Epidermal melanocyte (primary cell): ENCODE measurements at regions not wholly inside any gene's neighbourhood (a gene's known extent, or its start where the extent isn't known, plus 50 kb on each side); places are given as distances from the start of the nearest gene placed in this dataset.

Source experiments
- DNase-seq: peaks from one replicate; pipeline ENCODE4 v3.0.0; 2011; ENCODE audit warnings: low spot score; ENCODE audit not compliant: insufficient read length

DNA sequence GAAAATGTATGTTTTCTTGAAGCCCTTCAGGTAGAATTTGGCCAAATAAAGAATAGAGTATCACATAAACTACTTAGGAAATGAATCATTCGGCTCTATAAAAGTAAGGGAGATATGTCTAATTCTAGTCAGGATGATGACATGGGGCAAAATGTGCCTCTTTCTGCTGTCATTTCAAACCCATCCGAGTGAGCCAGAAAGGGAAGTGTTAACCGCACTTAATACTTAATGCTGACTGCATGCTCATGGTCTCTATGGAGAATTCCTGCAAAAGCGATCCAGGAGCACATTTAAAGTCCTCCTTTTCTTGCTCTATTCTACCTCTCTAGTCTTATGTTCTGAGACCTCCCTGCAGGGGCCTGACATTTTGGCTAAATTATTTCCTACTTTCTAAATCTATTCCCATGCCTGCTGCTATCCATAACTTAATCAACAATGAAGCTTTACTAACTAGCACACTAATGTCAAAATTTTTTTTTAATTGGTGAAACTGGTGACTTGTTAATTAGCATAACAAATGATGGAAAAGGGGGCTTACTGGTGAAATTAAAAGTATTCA is 127.4 kb downstream of the CDC42EP3 start:
- no peak for DNase-seq

DNA sequence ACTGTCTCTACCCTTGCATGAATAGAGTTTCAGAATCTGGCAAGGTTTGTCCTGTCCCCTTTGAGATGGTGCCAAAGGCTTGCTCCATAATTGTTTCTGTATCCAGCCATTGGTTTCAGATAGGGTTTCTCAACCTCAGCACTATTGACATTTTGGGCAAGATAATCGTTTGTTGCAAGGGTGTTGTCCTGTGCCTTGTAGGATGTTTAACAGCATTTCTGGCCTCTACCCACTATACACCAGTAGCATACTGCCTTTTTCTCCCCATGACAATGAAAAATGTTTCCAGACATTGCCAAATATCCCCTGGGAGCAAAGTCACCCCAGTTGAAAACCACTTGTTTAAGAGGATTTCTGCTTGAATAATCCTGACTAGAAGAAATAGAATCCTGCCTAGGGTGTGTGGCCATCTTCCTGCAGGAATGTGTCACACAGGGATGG is 126.8 kb downstream of the CDC42EP3 start:
- no peak for DNase-seq

DNA sequence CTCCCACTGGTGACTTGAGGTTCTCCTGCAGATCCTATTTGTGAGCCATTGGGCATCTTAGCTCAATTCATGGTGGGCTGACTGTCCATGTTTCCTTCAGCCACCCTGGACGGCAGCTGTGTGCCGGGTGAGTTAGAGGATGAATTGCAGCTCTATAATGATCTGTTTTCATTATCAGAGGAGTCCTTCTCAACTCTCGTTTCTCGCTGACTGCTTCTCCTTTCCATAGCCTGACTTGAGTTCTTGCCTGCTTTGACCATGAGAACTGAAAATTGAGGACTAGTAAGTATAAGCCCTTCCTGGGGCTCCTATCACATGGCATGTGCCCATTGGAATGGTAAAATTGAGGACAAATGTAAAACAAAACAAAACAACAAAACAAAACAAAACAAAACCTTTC is 121.8 kb downstream of the CDC42EP3 start:
- DNase-seq, result no peak

DNA sequence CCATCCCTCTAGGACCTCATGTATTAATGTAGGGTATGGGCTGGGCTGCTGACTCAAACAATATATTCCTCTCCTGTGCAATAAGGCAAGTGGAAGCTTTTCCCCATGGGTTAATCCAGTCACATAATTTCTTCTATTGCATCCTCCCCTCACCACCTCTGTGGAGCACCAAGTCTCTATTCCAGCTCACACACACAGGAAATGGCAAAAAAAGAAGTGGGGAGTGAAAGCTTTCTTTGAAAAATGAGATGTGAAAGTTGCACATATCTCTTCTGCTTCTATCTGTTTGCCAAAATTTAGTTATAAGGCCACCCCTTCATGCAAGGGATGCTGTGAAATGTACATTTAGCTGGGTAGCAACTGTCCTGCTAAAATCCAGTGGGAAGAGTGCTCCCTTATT is 121.3 kb downstream of the CDC42EP3 start:
- no peak for DNase-seq

DNA sequence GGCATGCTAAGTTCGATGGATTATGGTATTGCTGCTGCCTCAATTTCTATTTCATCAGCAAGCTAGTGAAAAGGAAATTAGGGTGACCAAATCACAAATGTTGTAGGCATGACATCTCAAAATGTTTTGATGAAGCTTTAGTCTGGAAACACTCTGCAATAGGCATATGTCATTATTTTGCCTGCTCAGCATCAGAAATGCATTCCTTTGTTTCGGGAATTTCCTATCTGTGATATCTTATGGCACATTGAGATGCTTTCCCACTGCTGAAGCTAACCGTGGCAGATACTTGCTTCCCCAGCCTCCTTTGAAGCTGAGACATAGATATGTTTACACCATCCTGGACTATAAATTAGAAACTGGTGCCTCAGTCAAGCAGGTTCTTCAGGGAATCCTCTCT is 119.7 kb downstream of the CDC42EP3 start:
- DNase-seq, result no peak

DNA sequence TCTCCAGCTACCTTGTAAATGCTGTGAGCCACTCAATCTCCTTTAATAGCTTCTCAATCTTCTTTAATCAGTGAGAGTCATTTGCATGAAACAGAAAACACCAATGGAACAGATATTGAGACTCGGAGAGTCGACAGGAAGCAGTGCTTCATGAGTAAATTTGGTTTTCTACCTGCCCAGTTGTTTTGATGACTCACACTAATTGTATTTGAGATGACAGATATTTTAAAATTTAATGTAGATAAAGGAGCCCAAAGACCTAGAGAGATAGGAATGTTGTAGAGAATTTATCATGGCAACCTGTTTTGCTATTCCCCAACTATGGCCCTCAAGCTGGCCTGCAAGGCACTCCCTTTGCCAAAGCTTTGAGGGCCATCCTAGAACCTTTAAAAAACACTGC is 119.1 kb downstream of the CDC42EP3 start:
- DNase-seq, result no peak

DNA sequence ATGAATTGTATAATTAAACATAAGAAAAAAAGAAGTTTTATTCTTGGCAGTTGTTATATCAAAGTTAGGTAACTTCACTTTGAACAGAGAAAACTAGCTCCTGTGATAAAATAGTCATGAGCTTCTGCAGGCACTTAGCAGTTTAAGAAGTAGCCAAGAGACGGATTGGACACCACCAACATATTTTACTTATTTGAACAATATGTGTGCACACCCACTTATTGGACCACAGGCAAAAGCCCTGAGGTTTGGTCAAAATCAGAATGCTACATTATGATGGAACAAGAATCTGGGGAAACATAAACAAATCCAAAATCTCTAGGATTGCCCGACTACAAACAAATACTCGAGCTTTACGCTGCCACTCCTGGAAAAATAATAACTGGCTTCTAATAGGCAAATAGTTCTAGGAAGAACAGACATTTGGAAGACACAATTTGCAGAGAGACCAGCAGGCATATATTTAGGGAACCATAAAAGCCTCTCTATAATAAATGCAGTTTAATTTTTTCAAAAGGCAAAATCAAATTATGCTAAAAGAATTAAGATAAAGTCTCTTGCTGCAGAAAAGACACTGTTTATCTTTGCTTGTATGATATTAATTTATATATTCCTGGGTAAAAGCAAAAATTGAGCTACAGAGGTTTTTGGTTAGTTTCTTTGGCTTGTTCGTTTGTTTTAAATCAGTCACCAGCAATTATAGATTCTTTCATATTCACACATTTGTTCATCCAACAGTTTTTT is 117.9 kb downstream of the CDC42EP3 start:
- no peak for DNase-seq

DNA sequence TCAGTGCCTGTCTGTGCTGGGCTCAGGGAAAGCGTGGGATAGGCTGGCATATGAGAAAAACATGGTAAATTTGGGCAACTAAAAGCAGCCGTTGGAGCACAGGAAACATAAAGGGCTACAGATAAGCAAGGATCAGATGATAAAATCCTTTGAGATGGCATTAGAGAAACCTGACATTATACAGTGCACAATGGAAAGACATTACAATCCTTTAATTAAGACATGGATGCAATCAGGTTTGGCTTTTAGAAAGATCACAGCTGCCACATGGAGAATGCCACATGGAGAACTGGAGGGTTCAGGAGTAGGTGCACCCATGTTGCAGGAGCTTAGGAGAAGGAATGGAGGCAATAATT is 117.3 kb downstream of the CDC42EP3 start:
- DNase-seq, result no peak

DNA sequence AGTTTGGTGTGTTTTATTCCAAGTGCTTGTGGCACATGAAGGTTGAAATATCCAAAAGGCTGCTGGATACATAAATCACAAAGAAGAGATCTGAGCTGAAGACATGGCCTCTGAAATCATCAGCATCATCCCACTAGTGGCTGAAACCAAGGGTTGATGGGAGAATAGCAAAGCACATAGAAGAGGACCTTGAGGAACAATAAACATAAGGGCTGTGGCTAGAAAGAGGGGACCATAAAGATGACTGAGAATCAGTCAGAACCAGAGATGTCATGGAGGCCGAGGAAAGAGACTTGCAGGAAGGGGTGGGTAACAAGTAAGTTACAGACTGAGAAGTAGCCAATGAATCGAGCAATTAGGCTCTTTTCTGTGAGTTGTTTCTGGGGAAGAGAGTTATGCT is 116.8 kb downstream of the CDC42EP3 start:
- DNase-seq, result no peak

DNA sequence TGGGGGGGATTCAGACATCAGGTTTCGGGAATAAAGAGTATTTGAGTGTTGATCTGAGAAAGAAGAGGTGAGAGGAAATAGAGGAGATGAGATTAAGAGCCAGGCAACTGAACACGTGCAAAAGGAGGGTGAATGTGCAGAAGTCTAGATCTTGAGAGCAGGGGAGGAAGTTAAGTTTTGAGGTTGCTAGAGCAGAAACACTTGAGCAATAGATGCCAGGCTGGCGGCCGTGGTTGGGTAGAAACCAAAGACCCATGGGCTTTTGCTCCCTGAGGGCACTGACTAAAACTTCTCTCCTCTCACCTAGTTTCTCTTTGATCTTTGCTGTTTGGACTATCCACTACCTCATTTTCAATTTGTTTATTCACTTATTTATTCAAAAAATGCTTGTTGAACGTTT is 116.0 kb downstream of the CDC42EP3 start:
- no peak for DNase-seq

DNA sequence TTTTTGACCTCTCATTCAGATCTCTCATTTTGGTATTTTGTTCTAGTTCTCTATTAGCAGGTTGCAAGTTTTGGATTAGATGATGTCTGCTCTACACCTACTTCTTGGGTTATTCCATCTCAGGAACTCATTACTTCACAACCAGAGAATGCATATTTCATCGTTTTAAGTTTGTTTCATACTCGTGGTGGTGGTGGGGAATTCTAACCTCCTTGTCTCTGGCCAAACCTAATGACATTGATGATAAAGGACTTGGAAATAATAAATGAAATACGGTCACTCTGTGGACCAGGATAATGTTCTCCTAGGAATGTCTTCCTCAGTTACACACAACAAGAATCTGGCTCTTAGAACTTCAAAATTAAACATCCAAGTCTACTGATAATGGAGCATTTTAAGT is 115.2 kb downstream of the CDC42EP3 start:
- DNase-seq, result no peak

DNA sequence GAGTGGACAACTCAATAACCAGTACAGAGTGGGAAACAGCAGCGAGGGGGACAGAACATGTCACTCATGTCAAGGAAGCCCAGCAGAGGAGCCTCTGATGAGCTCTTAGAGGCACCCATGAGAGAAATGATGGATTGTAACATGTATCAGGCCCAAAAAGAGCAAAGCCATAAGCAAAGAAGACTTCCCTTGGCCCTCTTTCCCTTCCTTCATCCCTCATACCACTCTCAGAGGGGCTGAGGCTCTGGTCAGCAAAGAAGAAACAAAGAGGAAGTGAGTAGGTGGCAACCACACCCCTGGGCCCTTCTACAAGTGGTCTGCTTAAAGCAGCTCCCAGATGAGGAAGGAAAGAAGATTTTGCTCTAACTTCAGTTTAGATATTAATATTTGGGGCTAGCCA is 112.8 kb downstream of the CDC42EP3 start:
- DNase-seq, result no peak

DNA sequence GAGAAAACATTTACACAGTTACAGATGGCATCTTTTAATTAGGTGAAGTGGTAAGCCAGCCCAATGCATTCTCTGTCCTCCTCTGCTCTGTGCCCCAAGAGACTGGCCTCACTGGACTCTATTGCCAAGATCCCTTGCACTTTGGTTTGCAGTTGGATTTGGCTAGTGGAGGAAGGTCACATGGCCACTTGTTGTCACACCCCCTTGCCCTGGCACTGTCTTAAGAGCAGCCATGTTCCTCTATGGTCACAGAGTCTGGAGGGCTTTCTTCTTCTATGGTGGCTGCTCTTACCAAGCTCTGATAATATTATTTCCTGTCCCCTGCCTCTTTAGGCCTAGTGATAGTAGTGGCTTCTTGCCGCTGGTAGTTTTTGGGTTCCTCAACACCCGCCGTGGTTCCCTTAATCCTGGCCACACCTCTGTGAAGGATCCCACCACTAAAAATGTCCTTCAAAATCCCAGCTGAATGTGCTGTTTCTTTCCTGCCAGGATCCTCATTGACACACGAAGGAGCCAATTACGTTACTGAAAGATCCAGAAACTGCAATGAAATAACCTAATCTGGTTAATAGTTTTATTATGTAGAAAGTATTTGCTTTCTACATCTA is 111.1 kb downstream of the CDC42EP3 start:
- DNase-seq, result no peak

DNA sequence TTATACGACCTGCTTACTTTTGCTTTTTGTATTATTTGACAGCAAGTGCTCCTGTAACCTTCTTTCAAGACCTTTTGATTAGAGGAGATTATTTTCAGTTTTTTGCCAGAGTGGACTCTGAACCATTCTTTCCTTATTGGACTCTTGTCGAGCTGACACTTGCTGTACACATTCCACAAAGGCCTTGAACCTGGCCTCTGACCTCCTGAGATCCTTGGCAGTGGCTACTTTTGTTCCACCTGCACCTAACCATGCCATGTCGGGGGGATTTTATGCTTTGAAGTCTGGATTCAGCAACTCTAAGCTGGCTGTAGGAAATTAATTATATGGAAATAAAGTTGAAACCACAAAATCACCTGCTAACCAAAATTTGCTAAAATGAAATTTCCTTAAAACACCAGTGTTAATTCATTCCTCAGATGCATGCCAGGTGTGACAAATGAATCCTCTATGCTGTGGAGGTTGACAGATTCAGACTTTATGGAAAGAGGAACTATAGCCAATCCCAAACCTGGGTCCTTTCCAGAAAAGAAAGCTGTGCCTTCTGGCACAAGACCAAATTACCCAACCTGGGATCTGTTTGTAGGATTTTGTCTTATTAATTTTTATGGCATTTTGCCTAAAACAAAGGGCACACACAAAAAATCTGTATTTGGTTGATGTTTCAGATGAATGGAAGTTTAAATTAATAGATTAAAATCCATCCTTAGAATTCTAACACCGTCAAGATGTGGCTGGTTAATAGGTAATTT is 110.4 kb downstream of the CDC42EP3 start:
- DNase-seq, result no peak

DNA sequence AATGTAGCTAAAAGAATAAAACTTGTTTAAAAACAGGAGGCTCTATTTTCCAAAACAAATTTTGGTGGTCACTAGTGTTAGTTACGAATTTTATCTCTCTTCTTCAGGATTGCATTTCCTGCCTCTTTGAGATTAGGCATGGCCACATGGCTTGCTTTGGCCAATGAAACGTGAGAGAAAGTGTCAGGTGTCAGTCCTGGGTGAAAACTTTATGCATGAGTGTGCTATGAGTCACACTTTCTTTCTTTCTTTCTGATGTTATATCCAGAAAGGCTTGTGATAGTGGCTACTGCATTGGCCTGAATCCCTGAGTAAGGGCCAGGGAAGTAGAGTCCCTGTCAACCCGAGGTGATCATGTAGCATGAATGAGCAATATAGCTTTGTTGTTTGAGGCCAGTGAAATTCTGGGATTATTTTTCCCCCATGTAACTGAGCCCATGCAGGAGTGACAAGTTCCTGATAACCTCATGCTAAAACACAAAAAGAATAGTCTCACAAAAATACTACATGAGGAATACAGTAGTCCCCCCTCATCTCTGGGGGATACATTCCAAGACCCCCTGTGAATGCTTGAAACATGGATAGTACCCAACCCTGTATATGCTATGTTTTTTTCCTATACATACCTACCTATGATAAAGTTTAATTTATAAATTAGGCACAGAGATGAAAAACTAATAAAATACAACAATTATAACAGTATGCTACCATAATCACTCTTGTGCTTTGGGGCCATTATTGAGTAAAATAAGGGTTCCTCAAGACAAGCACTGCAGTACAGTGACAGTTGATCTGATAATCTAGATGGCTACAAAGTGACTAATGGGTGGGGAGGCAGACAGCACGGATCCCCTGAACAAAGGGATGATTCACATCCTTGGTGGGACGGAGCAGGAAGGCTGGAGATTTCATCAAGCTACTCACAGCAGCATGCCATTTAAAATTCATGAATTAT is 109.5 kb downstream of the CDC42EP3 start:
- DNase-seq, result no peak

DNA sequence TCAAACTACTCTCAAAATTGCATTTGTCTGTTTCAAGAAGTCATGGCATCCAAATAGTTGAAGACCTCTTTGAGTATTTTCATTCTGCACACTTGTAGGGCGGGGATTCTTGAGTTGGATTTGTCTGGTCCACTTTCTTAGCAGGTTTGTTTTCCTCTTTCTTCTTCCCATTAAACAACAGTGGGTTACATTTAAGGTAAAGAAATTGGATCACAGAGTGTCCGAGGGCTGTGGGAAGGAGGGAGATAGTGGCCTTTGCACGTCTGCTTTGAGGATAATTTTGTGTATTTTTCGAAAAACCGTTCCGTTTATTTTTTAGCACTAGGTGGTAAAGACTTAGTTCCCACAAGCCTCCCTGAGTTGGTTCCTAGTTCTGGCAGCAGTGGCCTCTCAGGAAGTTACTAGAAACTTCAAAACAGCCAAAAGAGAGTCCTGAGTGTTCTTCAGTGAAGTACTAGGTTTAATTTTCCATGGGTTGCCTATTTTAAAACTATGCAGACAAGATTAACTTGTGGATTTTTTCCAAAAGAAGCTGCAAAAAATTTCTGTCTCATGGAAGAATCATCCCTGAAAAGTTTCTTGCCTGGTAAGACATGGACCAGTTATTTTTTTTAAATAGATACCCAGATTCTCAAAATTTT is 107.9 kb downstream of the CDC42EP3 start:
- no peak for DNase-seq

DNA sequence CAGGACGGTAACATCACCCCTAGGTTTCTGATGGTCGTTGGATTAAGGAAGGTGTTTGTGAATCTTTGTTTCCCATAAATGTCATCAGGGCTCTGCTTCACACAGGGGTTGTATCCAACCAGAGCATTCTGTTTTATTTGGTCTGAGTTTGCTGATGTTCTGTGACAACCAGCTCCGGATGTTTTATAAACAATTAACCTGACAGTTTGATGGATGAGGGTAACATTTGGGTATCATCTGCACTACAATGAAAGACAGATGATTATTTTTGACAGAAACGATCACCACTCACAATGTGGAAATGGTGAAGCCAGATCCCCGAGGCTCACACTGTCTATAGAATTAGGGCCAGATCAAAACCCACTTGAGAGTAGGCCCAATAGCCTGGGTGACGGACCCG is 107.1 kb downstream of the CDC42EP3 start:
- DNase-seq, result no peak

DNA sequence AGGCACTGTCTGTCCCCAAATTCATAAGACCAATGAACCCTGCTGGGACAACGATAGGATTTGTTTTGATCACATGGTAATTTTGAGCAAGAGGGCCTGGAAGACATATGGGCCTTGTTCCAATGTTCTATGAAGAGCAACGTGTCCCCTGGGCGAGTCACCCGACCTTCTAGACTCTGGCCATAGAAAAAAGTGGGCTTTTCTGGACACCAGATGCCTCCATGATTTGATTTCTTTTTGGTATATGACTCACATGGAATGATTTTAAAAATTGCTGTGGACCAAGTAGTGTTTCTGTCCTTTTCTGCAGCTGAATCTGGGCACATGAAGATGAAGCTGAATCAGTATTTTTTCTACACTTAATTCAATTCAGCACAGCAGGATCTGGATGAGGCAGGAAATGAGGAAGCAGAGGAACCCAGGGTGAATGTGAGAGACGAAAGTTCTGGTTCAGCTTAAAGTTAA is 104.9 kb downstream of the CDC42EP3 start:
- peak; percentile 30 for DNase-seq

DNA sequence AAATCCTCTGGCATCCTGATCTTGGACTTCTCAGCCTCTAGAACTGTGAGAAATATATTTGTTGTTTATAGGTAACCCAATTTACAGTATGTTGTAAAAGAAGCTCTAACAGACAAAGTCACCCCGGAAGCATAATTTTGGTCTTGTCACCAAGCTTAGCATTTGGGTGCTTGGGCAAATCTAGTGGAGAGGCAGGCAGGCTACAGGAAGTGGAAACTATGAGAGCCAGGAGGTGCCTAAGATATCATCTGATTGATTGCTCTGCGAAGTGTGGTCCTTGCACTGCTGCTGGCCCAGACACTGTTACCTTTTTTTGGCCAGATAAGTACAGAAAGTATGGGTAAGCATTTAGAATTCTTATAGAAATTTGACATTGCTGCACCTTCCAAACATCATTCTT is 102.9 kb downstream of the CDC42EP3 start:
- no peak for DNase-seq

DNA sequence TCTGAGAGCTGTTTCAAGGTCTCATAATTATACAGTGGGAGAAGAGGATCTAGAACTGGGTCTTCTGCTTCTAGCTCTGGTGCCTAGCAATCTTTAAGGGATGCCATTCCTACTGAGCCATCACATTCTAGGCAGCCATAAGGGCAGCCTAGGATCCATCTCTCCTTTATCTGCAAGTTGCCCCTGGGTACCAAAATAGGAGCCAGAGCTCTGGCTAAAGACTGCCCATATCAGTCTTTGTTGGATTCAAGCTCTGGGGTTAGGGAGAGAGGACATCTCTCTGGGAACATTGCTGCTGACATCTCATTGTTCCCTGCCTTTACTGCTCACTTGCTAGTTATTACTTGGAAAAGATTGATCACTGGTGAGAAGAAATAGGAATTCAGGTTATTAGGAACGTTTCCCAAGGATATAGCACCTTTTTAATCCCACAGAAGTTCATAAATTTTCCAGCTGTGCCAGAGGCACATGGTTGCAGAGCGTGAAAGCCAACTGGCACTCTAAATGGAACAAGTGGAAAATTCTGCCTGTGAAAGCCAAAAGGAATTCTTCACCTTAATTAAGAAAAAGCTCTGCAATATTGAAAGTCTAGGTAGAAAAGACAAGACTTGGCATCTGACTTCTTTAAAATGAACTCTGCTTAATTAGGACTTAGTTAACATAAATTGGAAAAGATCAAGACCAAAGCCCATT is 102.2 kb downstream of the CDC42EP3 start:
- DNase-seq, result no peak
